HepG2 (cell line): ENCODE measurements at regions not wholly inside any gene's neighbourhood (a gene's known extent, or its start where the extent isn't known, plus 50 kb on each side); places are given as distances from the start of the nearest gene placed in this dataset.
"Not testable (repeated sequence)": the region's sequence is repeated elsewhere in the genome, so short reads cannot be mapped to it uniquely, and the experiment has no call there.

Experiments used
- ATAC-seq: fragments of 200-7000 bp; cut with Tn5 transposase; 3 replicates; pipeline ENCODE4 v1.9.1; 2020; ENCODE audit warnings: mild to moderate bottlenecking, moderate library complexity
- BruUV-seq: library from RNA; stranded (reverse); fragments of 400-500 nt; replicated peaks from 2 replicates; lab custom pipeline; 2021; lab: Mats Ljungman, UMichigan
- CTCF ChIA-PET: fragments of 300-600 bp; formaldehyde crosslinking; extraction: SDS; loops from one replicate; lab custom pipeline; 2021; ENCODE audit warnings: low total read pairs, inconsistent platforms, low intra/inter-chr PET ratio; lab: Yijun Ruan, JAX
- POLR2A ChIA-PET: fragments of 350-600 bp; sonication (Branson Sonifier 250); formaldehyde crosslinking; loops from one replicate; lab custom pipeline; 2020; ENCODE audit warnings: antibody characterized with exemption, inconsistent platforms; lab: Yijun Ruan, JAX
- DNase-seq: peaks from one replicate; pipeline ENCODE4 v3.0.0-alpha.2; 2015; ENCODE audit warnings: low spot score
- FAIRE-seq: peaks from 3 replicates; lab custom pipeline; 2011; peaks lifted over from hg19 to GRCh38; lab: Jason Lieb, UNC
- H2AFZ ChIP-seq: one replicate; pipeline ENCODE4 v1.6.1; 2011; ENCODE audit warnings: low read length, inconsistent platforms
- H3K27ac ChIP-seq: fragments of 300-600 bp; 3 replicates; pipeline ENCODE4 v1.8.0; 2011; ENCODE audit warnings: mixed run types, mild to moderate bottlenecking, mixed read lengths, low read length, inconsistent platforms; ENCODE audit not compliant: insufficient read depth; ENCODE audit errors: extremely low read length
- H3K27me3 ChIP-seq, 2 experiments: fragments of 200-600 bp in 1 of 2; 2 replicates in 1 of 2; 3 replicates in 1 of 2; pipeline versions ENCODE4 v1.6.0 to v1.8.0; 2011; ENCODE audit warnings: low read length in 2 of 2, mild to moderate bottlenecking in 2 of 2, moderate library complexity in 2 of 2, inconsistent platforms in 1 of 2; ENCODE audit not compliant: insufficient read depth in 2 of 2, control insufficient read depth in 1 of 2
- H3K36me3 ChIP-seq, 2 experiments: fragments of 200-600 bp in 1 of 2; replicated peaks in 1 of 2; 2 replicates in 1 of 2; 3 replicates in 1 of 2; pipeline versions ENCODE4 v1.5.1 to v1.8.0; 2011; ENCODE audit warnings: low read length in 2 of 2, inconsistent platforms in 1 of 2; ENCODE audit not compliant: insufficient read depth in 2 of 2, control insufficient read depth in 1 of 2
- H3K4me1 ChIP-seq: 2 replicates; pipeline ENCODE4 v1.5.1; 2012; ENCODE audit warnings: low read length, inconsistent platforms; ENCODE audit not compliant: insufficient read depth
- H3K4me2 ChIP-seq: 2 replicates; pipeline ENCODE4 v1.6.0; 2011; ENCODE audit warnings: low read depth, low read length, inconsistent platforms
- H3K4me3 ChIP-seq, 3 experiments: fragments of 200-600 bp in 1 of 3; sonication (generic), shearing (Covaris generic) in 1 of 3; replicated peaks in 1 of 3; 2 replicates each; pipeline ENCODE4 v1.5.1; 2011 to 2016; ENCODE audit warnings: low read length in 3 of 3, inconsistent platforms in 2 of 3, low read depth in 2 of 3, mild to moderate bottlenecking in 2 of 3, control low read depth in 1 of 3, mixed read lengths in 1 of 3; ENCODE audit not compliant: insufficient read depth in 1 of 3
- H3K79me2 ChIP-seq: one replicate; pipeline ENCODE4 v1.6.1; 2011; ENCODE audit warnings: low read length, inconsistent platforms; ENCODE audit not compliant: insufficient read depth
- H3K9ac ChIP-seq: 2 replicates; pipeline ENCODE4 v1.6.0; 2011; ENCODE audit warnings: mild to moderate bottlenecking, low read depth, low read length, inconsistent platforms; ENCODE audit not compliant: insufficient read depth
- H3K9me3 ChIP-seq: 2 replicates; pipeline ENCODE4 v1.5.1; 2012; ENCODE audit warnings: mild to moderate bottlenecking, low read length
- H4K20me1 ChIP-seq: 2 replicates; pipeline ENCODE4 v1.6.0; 2011; ENCODE audit warnings: inconsistent platforms, mild to moderate bottlenecking, low read length, moderate library complexity; ENCODE audit not compliant: insufficient read depth
- WGBS: methylation state at CpG from one replicate; pipeline ENCODE4 v1.1.6; 2017; ENCODE audit warnings: low lambda C conversion rate; 5-methylcytosine and 5-hydroxymethylcytosine counted together
- in situ Hi-C: cut with HindIII; loops from 2 replicates; pipeline ENCODE4 v1.10.0; 2017; ENCODE audit warnings: low pct_unique_long_range_greater_than_20kb; ENCODE audit not compliant: extremely low pct_ligation_motif_present
- intact Hi-C: fragments of 100-400 bp; cut with micrococcal nuclease; formaldehyde crosslinking; loops from one replicate; pipeline ENCODE4 v1.10.0; 2022; ENCODE audit not compliant: unreplicated experiment

- H3K4me2 ChIP-seq, H3K4me3 ChIP-seq, DNase-seq, H3K36me3 ChIP-seq, H3K4me1 ChIP-seq, CTCF ChIA-PET, BruUV-seq, H3K79me2 ChIP-seq, FAIRE-seq, intact Hi-C loops, H2AFZ ChIP-seq, H3K27me3 ChIP-seq, in situ Hi-C loops, H3K9ac ChIP-seq, H4K20me1 ChIP-seq, ATAC-seq, POLR2A ChIA-PET, H3K27ac ChIP-seq: not testable (repeated sequence)
- WGBS = no CpG with 5 or more reads among the region's 1 CpG
- peaks cover 67% of the 10 kb centered on the region for H3K9me3 ChIP-seq
Observed at GRCh38 chr15:24158306-24158705, 471.2 kb upstream of the NDN start.

DNA sequence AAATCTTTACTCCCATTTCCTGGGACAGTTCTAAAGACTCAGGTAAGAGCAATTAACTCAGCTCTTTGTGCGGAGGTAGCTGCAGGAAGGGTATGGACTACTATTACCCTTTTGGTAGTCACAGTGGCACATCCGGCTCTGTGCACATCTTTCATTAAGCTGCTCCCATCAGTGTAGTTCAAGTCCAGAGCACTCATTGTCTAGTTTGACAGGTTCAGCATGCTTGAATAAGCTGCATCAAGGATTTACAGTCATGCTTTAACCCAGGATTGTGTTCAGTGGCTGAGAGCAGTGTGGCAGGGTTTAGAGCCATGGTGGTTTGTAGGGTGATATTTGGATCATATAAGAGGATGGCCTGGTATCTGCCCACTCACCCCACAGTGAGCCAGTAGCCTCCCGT, 478.4 kb upstream of the NDN start:
- H3K27ac ChIP-seq, H3K4me2 ChIP-seq, H3K4me1 ChIP-seq, ATAC-seq, H3K27me3 ChIP-seq, DNase-seq, FAIRE-seq, BruUV-seq, H3K4me3 ChIP-seq, H3K9ac ChIP-seq, H3K79me2 ChIP-seq, POLR2A ChIA-PET, H3K36me3 ChIP-seq, in situ Hi-C loops, H2AFZ ChIP-seq, H4K20me1 ChIP-seq, CTCF ChIA-PET, intact Hi-C loops: not testable (repeated sequence)
- H3K9me3 ChIP-seq = peaks cover 75% of the 10 kb centered on the region
- 20% methylated on average over 3 of the region's 3 CpGs for WGBS

GRCh38 chr15:24202297-24202696, 473.3 kb upstream of the NPAP1 start:
- BruUV-seq, ATAC-seq: not testable (repeated sequence)

GRCh38 chr15:24211742-24212476, 463.7 kb upstream of the NPAP1 start:
- H3K27me3 ChIP-seq, H4K20me1 ChIP-seq, FAIRE-seq, H3K4me2 ChIP-seq, intact Hi-C loops, DNase-seq, H3K4me1 ChIP-seq, in situ Hi-C loops, H3K36me3 ChIP-seq, H3K27ac ChIP-seq, H3K79me2 ChIP-seq, H3K4me3 ChIP-seq, H3K9ac ChIP-seq, POLR2A ChIA-PET, CTCF ChIA-PET, H2AFZ ChIP-seq, ATAC-seq, BruUV-seq: not testable (repeated sequence)
- peaks cover 67% of the 10 kb centered on the region for H3K9me3 ChIP-seq
- 15% methylated on average over 4 of the region's 6 CpGs for WGBS

More at GRCh38 chr15:24202297-24202696, 473.3 kb upstream of the NPAP1 start:
- peaks cover 35% of the 10 kb centered on the region for H3K9me3 ChIP-seq
- H3K4me3 ChIP-seq, H3K4me1 ChIP-seq, H2AFZ ChIP-seq, FAIRE-seq, H3K27ac ChIP-seq, CTCF ChIA-PET, DNase-seq, H3K27me3 ChIP-seq, H3K36me3 ChIP-seq, in situ Hi-C loops, H3K4me2 ChIP-seq, POLR2A ChIA-PET, H4K20me1 ChIP-seq, H3K9ac ChIP-seq, intact Hi-C loops, H3K79me2 ChIP-seq: not testable (repeated sequence)
- WGBS = 0% methylated on average over 2 of the region's 2 CpGs
